ENCODE measurements at regions not wholly inside any gene's neighbourhood (a gene's known extent, or its start where the extent isn't known, plus 50 kb on each side); places are given as distances from the start of the nearest gene placed in this dataset.

- no peak for TF ChIP-seq GATA3 (IDR thresholded peaks at IDR 0.05; ENCODE audit: low read depth, low read length)
- no peak for TF ChIP-seq GATA2 (IDR thresholded peaks at IDR 0.05; ENCODE audit: low read depth, low read length)
Measured at GRCh38 chr5:79922626-79923025, 68.4 kb downstream of the MTX3 start.

Measured in SH-SY5Y (cell line).